Keratinocyte (primary cell): ENCODE measurements at regions not wholly inside any gene's neighbourhood (a gene's known extent, or its start where the extent isn't known, plus 50 kb on each side); places are given as distances from the start of the nearest gene placed in this dataset.

ENCODE experiments used
- DNase-seq: peaks from one replicate; pipeline ENCODE4 v3.0.0-alpha.2; 2011; ENCODE audit warnings: low read depth, missing footprints, low spot score
- FAIRE-seq: peaks from 2 replicates; lab custom pipeline; 2011; peaks lifted over from hg19 to GRCh38; lab: Jason Lieb, UNC
- H2AFZ ChIP-seq: 2 replicates; pipeline ENCODE4 v1.6.0; 2012; ENCODE audit warnings: low read length, control low read depth, inconsistent platforms; ENCODE audit not compliant: control insufficient read depth
- H3K27ac ChIP-seq: 2 replicates; pipeline ENCODE4 v1.5.1; 2011; ENCODE audit warnings: low read length; ENCODE audit not compliant: control insufficient read depth, insufficient read depth
- H3K27me3 ChIP-seq: 3 replicates; pipeline ENCODE4 v1.6.0; 2011; ENCODE audit warnings: low read length; ENCODE audit not compliant: control insufficient read depth, insufficient read depth; ENCODE audit errors: extremely low read depth
- H3K36me3 ChIP-seq, 2 experiments: 2 replicates in 1 of 2; 3 replicates in 1 of 2; pipeline ENCODE4 v1.5.1; 2011; ENCODE audit warnings: low read length in 2 of 2, mild to moderate bottlenecking in 1 of 2; ENCODE audit not compliant: control insufficient read depth in 2 of 2, insufficient read depth in 2 of 2; ENCODE audit errors: extremely low read depth in 1 of 2
- H3K4me1 ChIP-seq: 3 replicates; pipeline ENCODE4 v1.5.1; 2011; ENCODE audit warnings: low read length; ENCODE audit not compliant: control insufficient read depth, insufficient read depth; ENCODE audit errors: extremely low read depth
- H3K4me2 ChIP-seq: 3 replicates; pipeline ENCODE4 v1.6.0; 2011; ENCODE audit warnings: low read depth, low read length; ENCODE audit not compliant: control insufficient read depth, insufficient read depth; ENCODE audit errors: extremely low read depth
- H3K4me3 ChIP-seq, 3 experiments: fragments of 200-600 bp in 1 of 3; sonication (generic) in 1 of 3; 2 replicates in 2 of 3; 3 replicates in 1 of 3; pipeline ENCODE4 v1.5.1; 2011 to 2016; ENCODE audit warnings: low read length in 3 of 3, mild to moderate bottlenecking in 3 of 3, control low read depth in 2 of 3, inconsistent platforms in 1 of 3, low read depth in 1 of 3, mixed read lengths in 1 of 3, mixed run types in 1 of 3, moderate library complexity in 1 of 3; ENCODE audit not compliant: control insufficient read depth in 2 of 3, insufficient read depth in 2 of 3; ENCODE audit errors: extremely low read depth in 1 of 3
- H3K79me2 ChIP-seq: 2 replicates; pipeline ENCODE4 v1.6.0; 2012; ENCODE audit warnings: low read length; ENCODE audit not compliant: control insufficient read depth, insufficient read depth
- H3K9ac ChIP-seq: 3 replicates; pipeline ENCODE4 v1.6.0; 2011; ENCODE audit warnings: low read length; ENCODE audit not compliant: control insufficient read depth, insufficient read depth; ENCODE audit errors: extremely low read depth
- H3K9me1 ChIP-seq: 3 replicates; pipeline ENCODE4 v1.6.0; 2011; ENCODE audit warnings: low read length; ENCODE audit not compliant: control insufficient read depth, insufficient read depth; ENCODE audit errors: extremely low read depth
- H3K9me3 ChIP-seq: 2 replicates; pipeline ENCODE4 v1.5.1; 2012; ENCODE audit warnings: low read depth, low read length; ENCODE audit not compliant: control insufficient read depth
- H4K20me1 ChIP-seq: 3 replicates; pipeline ENCODE4 v1.6.0; 2011; ENCODE audit warnings: low read length; ENCODE audit not compliant: control insufficient read depth, insufficient read depth; ENCODE audit errors: extremely low read depth
- CTCF ChIP-seq, 3 experiments: IDR thresholded peaks in 1 of 3; conservative IDR thresholded peaks in 1 of 3; optimal IDR thresholded peaks in 1 of 3; 2 replicates in 2 of 3; 3 replicates in 1 of 3; pipeline versions ENCODE3 to v1.5.1; 2011; ENCODE audit warnings: low read length in 3 of 3, mild to moderate bottlenecking in 3 of 3, moderate library complexity in 2 of 3, control low read depth in 1 of 3, inconsistent platforms in 1 of 3; ENCODE audit not compliant: insufficient read depth in 2 of 3; ENCODE audit errors: extremely low read depth in 1 of 3
- EZH2 ChIP-seq: IDR thresholded peaks from one replicate; pipeline ENCODE4 v1.6.1; 2012; ENCODE audit warnings: inconsistent platforms, mild to moderate bottlenecking, low read length, moderate library complexity
- dilution Hi-C: fragments of 300-500 bp; cut with MboI; formaldehyde crosslinking; loops from one replicate; pipeline ENCODE4 v1.7.0; 2020; ENCODE audit warnings: low sequenced_read_pairs; ENCODE audit not compliant: extremely low pct_ligation_motif_present

DNA sequence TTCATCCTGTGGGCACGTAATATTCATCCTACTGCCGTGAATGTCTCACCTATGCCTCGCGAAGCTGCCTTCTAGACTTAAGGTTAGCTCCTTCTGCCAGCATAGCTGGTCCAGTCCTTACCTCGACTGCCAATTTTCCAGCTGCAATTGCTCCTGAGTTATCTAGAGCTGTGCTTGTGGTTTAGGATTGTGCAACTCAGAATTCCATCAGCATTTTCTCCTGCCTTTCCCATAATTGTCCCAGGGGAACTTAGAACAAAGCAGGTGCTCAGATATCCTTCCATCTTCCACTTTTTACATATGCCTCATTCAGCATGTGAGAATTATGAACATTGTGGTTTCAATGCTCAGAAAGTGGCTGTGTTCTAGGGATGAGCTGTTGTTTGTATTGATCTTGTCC is 131.4 kb upstream of the ADGRL3 start:
- H4K20me1 ChIP-seq, result no peaks in the 10 kb centered on the region
- no peaks in the 10 kb centered on the region for H3K4me1 ChIP-seq
- no peaks in the 10 kb centered on the region for H3K9me3 ChIP-seq
- no peak overlapping the region for H3K27ac ChIP-seq
- no peak overlapping the region for H3K4me3 ChIP-seq
- no peak overlapping the region for H3K4me2 ChIP-seq
- DNase-seq, result no peak
- dilution Hi-C loops, result no loop called here
- no peaks in the 10 kb centered on the region for H3K79me2 ChIP-seq
- no peaks in the 10 kb centered on the region for H3K36me3 ChIP-seq
- H3K27me3 ChIP-seq, result no peaks in the 10 kb centered on the region
- no peaks in the 10 kb centered on the region for H3K9me1 ChIP-seq
- no peak overlapping the region for H3K9ac ChIP-seq
- TF ChIP-seq EZH2 (no peak), CTCF (optimal IDR thresholded peaks at IDR 0.05 in 1 of 3, IDR thresholded peaks at IDR 0.05 in 1 of 3, conservative IDR thresholded peaks at IDR 0.05 in 1 of 3; ENCODE audit: extremely low read depth in 1 of 3, insufficient read depth in 2 of 3, low read length in 3 of 3) (no peak)
- no peak for FAIRE-seq
- no peak overlapping the region for H2AFZ ChIP-seq

GRCh38 chr4:61070269-61070668 is 129.9 kb upstream of the ADGRL3 start:
- dilution Hi-C loops, result no loop called here
- Histone ChIP-seq H3K4me1 (no peaks in the 10 kb centered on the region), H3K9me1 (no peaks in the 10 kb centered on the region), H3K4me3 (no peak overlapping the region), H3K79me2 (no peaks in the 10 kb centered on the region), H3K36me3 (no peaks in the 10 kb centered on the region), H4K20me1 (no peaks in the 10 kb centered on the region), H2AFZ (no peak overlapping the region), H3K27ac (no peak overlapping the region), H3K9ac (no peak overlapping the region), H3K4me2 (no peak overlapping the region), H3K9me3 (no peaks in the 10 kb centered on the region), H3K27me3 (no peaks in the 10 kb centered on the region)
- TF ChIP-seq EZH2, result no peak
- no peak for TF ChIP-seq CTCF (optimal IDR thresholded peaks at IDR 0.05 in 1 of 3, IDR thresholded peaks at IDR 0.05 in 1 of 3, conservative IDR thresholded peaks at IDR 0.05 in 1 of 3; ENCODE audit: extremely low read depth in 1 of 3, insufficient read depth in 2 of 3, low read length in 3 of 3)
- DNase-seq (no peak), FAIRE-seq (no peak)
